HG03439 (cell line): ENCODE measurements at regions not wholly inside any gene's neighbourhood (a gene's known extent, or its start where the extent isn't known, plus 50 kb on each side); places are given as distances from the start of the nearest gene placed in this dataset.

Source experiments
- ATAC-seq: cut with Tn5 transposase; IDR thresholded peaks from one replicate; pipeline ENCODE4 v1.9.1; 2021; ENCODE audit warnings: mild to moderate bottlenecking, moderate library complexity; ENCODE audit not compliant: unreplicated experiment

GRCh38 chr10:113252650-113253618, 299.9 kb upstream of the HABP2 start:
- no peak for ATAC-seq

- no peak for ATAC-seq
These were observed 293.2 kb upstream of the HABP2 start for GRCh38 chr10:113259576-113260226.

GRCh38 chr10:113261161-113261560, 291.7 kb upstream of the HABP2 start:
- no peak for ATAC-seq

- ATAC-seq, result no peak
These were observed 291.2 kb upstream of the HABP2 start for GRCh38 chr10:113261611-113262091.

- ATAC-seq, result no peak
These were observed 289.8 kb upstream of the HABP2 start for GRCh38 chr10:113263056-113263455.

- ATAC-seq, result no peak
These were observed 288.3 kb upstream of the HABP2 start for GRCh38 chr10:113264333-113265131.

- ATAC-seq, result no peak
These were observed 286.7 kb upstream of the HABP2 start for GRCh38 chr10:113266147-113266546.

GRCh38 chr10:113267619-113268562, 285.0 kb upstream of the HABP2 start:
- no peak for ATAC-seq

GRCh38 chr10:113269333-113269732, 283.5 kb upstream of the HABP2 start:
- no peak for ATAC-seq

- no peak for ATAC-seq
These were observed 280.3 kb upstream of the HABP2 start for GRCh38 chr10:113272511-113272910.

- no peak for ATAC-seq
These were observed 279.4 kb upstream of the HABP2 start for GRCh38 chr10:113273181-113274163.

- no peak for ATAC-seq
These were observed 278.6 kb upstream of the HABP2 start for GRCh38 chr10:113274176-113274829.

GRCh38 chr10:113278221-113278620, 274.6 kb upstream of the HABP2 start:
- ATAC-seq, result no peak

- ATAC-seq, result no peak
These were observed 274.2 kb upstream of the HABP2 start for GRCh38 chr10:113278664-113279063.

GRCh38 chr10:113279262-113279661, 273.6 kb upstream of the HABP2 start:
- ATAC-seq, result no peak

- ATAC-seq, result no peak
These were observed 270.3 kb upstream of the HABP2 start for GRCh38 chr10:113282564-113282963.

GRCh38 chr10:113283189-113283588, 269.7 kb upstream of the HABP2 start:
- ATAC-seq, result no peak

GRCh38 chr10:113284635-113285034, 268.2 kb upstream of the HABP2 start:
- no peak for ATAC-seq
